ENCODE measurements at regions not wholly inside any gene's neighbourhood (a gene's known extent, or its start where the extent isn't known, plus 50 kb on each side); places are given as distances from the start of the nearest gene placed in this dataset.

GRCh38 chr11:90326647-90327046 lies 103.8 kb upstream of the CHORDC1 start:
- intact Hi-C loops (cut with DNase I), result no loop called here
- TF ChIP-seq EP300 (IDR thresholded peaks at IDR 0.05) (no peak), POLR2A (IDR thresholded peaks at IDR 0.05) (no peak), CTCF (IDR thresholded peaks at IDR 0.05) (no peak)
- no peak for DNase-seq
- no peak overlapping the region for H3K4me3 ChIP-seq
- 29 to 36% (median 30%) methylated on average over 2 of the region's 2 CpGs for WGBS, 3 donors
- H3K27ac ChIP-seq, result no peak overlapping the region
- H3K36me3 ChIP-seq, result no peaks in the 10 kb centered on the region
- no peaks in the 10 kb centered on the region for H3K4me1 ChIP-seq (ENCODE audit: insufficient read depth)
- no peaks in the 10 kb centered on the region for H3K27me3 ChIP-seq
- no peaks in the 10 kb centered on the region for H3K9me3 ChIP-seq

- Histone ChIP-seq H3K9me3 (no peaks in the 10 kb centered on the region), H3K36me3 (no peaks in the 10 kb centered on the region), H3K27ac (no peak overlapping the region), H3K27me3 (no peaks in the 10 kb centered on the region), H3K4me3 (no peak overlapping the region), H3K4me1 (ENCODE audit: insufficient read depth) (no peaks in the 10 kb centered on the region)
- 85 to 92% (median 85%) methylated on average over 5 of the region's 5 CpGs for WGBS, 3 donors
- TF ChIP-seq POLR2A (IDR thresholded peaks at IDR 0.05) (no peak), CTCF (IDR thresholded peaks at IDR 0.05) (no peak), EP300 (IDR thresholded peaks at IDR 0.05) (no peak)
- intact Hi-C loops (cut with DNase I), result no loop called here
- no peak for DNase-seq
Observed at GRCh38 chr11:90323289-90323688, 100.4 kb upstream of the CHORDC1 start.

- no peak for DNase-seq
- TF ChIP-seq EP300 (IDR thresholded peaks at IDR 0.05) (no peak), CTCF (IDR thresholded peaks at IDR 0.05) (no peak), POLR2A (IDR thresholded peaks at IDR 0.05) (no peak)
- H3K9me3 ChIP-seq, result no peaks in the 10 kb centered on the region
- intact Hi-C loops (cut with DNase I), result no loop called here
- H3K27ac ChIP-seq, result no peak overlapping the region
- no peak overlapping the region for H3K4me3 ChIP-seq
- H3K27me3 ChIP-seq, result no peaks in the 10 kb centered on the region
- H3K4me1 ChIP-seq (ENCODE audit: insufficient read depth), result no peaks in the 10 kb centered on the region
- H3K36me3 ChIP-seq, result no peaks in the 10 kb centered on the region
Observed at GRCh38 chr11:90321018-90321417, 98.2 kb upstream of the CHORDC1 start.

- no peaks in the 10 kb centered on the region for H3K9me3 ChIP-seq
- H3K27ac ChIP-seq, result no peak overlapping the region
- H3K4me1 ChIP-seq (ENCODE audit: insufficient read depth), result no peaks in the 10 kb centered on the region
- WGBS, 3 donors, result 77 to 92% (median 87%) methylated on average over 3 of the region's 3 CpGs
- TF ChIP-seq CTCF (IDR thresholded peaks at IDR 0.05) (no peak), EP300 (IDR thresholded peaks at IDR 0.05) (no peak), POLR2A (IDR thresholded peaks at IDR 0.05) (no peak)
- H3K27me3 ChIP-seq, result no peaks in the 10 kb centered on the region
- H3K4me3 ChIP-seq, result no peak overlapping the region
- DNase-seq, result no peak
- intact Hi-C loops (cut with DNase I), result no loop called here
- H3K36me3 ChIP-seq, result no peaks in the 10 kb centered on the region
Observed at GRCh38 chr11:90318651-90319050, 95.8 kb upstream of the CHORDC1 start.

- H3K27ac ChIP-seq, result no peak overlapping the region
- H3K9me3 ChIP-seq, result no peaks in the 10 kb centered on the region
- no peak overlapping the region for H3K4me3 ChIP-seq
- WGBS, 3 donors, result 70 to 79% (median 78%) methylated on average over 1 of the region's 1 CpG
- H3K36me3 ChIP-seq, result no peaks in the 10 kb centered on the region
- H3K4me1 ChIP-seq (ENCODE audit: insufficient read depth), result no peaks in the 10 kb centered on the region
- no peaks in the 10 kb centered on the region for H3K27me3 ChIP-seq
- no peak for TF ChIP-seq CTCF (IDR thresholded peaks at IDR 0.05)
- TF ChIP-seq POLR2A (IDR thresholded peaks at IDR 0.05), result no peak
- no peak for TF ChIP-seq EP300 (IDR thresholded peaks at IDR 0.05)
- no peak for DNase-seq
- intact Hi-C loops (cut with DNase I), result no loop called here
Observed at GRCh38 chr11:90310210-90310609, 87.4 kb upstream of the CHORDC1 start.

All from ovary (tissue), 7 donors.